ENCODE measurements at regions not wholly inside any gene's neighbourhood (a gene's known extent, or its start where the extent isn't known, plus 50 kb on each side); places are given as distances from the start of the nearest gene placed in this dataset.
"Not testable (repeated sequence)": the region's sequence is repeated elsewhere in the genome, so short reads cannot be mapped to it uniquely, and the experiment has no call there.

- H2AFZ ChIP-seq (ENCODE audit: low read depth, low read length, poor library complexity, severe bottlenecking); ATAC-seq; BruUV-seq (replicated peaks); H3K4me2 ChIP-seq (ENCODE audit: low read length); H3K9me3 ChIP-seq (ENCODE audit: control insufficient read depth in 1 of 2, insufficient read depth in 1 of 2, low read depth in 1 of 2, low read length in 2 of 2); H3K4me1 ChIP-seq (ENCODE audit: control insufficient read depth in 1 of 2, insufficient read depth in 2 of 2, low read length in 2 of 2); CTCF ChIA-PET; H3K9ac ChIP-seq (ENCODE audit: low read length); DNase-seq (ENCODE audit: low read depth, low spot score); H3K4me3 ChIP-seq (replicated peaks in 1 of 2; ENCODE audit: low read depth in 1 of 2, low read length in 2 of 2); POLR2A ChIA-PET; H3K36me3 ChIP-seq (ENCODE audit: control insufficient read depth in 1 of 2, insufficient read depth in 2 of 2, low read length in 2 of 2); RAD21 ChIA-PET (ENCODE audit: low non-redundant PET in 1 of 2, low total read pairs in 2 of 2, uncharacterized antibody in 2 of 2, unreplicated experiment in 2 of 2); H4K20me1 ChIP-seq (ENCODE audit: insufficient read depth); H3K9me2 ChIP-seq (ENCODE audit: insufficient read depth); H3K27ac ChIP-seq (ENCODE audit: low read depth, low read length); intact Hi-C loops (cut with micrococcal nuclease); H3K27me3 ChIP-seq (ENCODE audit: insufficient read depth, low read length); H3K79me2 ChIP-seq (ENCODE audit: insufficient read depth, low read length): not testable (repeated sequence)
Observed at GRCh38 chr1:70507991-70508390, 96.9 kb downstream of the CTH start.

- peak; percentile 59 for DNase-seq (ENCODE audit: low read depth, low spot score)
- ChIA-PET POLR2A (no interaction called here), RAD21 (ENCODE audit: low non-redundant PET in 1 of 2, low total read pairs in 2 of 2, uncharacterized antibody in 2 of 2, unreplicated experiment in 2 of 2) (no interaction called here), CTCF (no interaction called here)
- Histone ChIP-seq H3K9ac (ENCODE audit: low read length) (no peak overlapping the region), H2AFZ (ENCODE audit: low read depth, low read length, poor library complexity, severe bottlenecking) (peak overlapping the region; percentile 63), H3K27ac (ENCODE audit: low read depth, low read length) (no peak overlapping the region), H4K20me1 (ENCODE audit: insufficient read depth) (no peaks in the 10 kb centered on the region), H3K4me1 (ENCODE audit: control insufficient read depth in 1 of 2, insufficient read depth in 2 of 2, low read length in 2 of 2) (no peaks in the 10 kb centered on the region), H3K27me3 (ENCODE audit: insufficient read depth, low read length) (no peaks in the 10 kb centered on the region; the same call in 1 of the 2 replicates), H3K9me2 (ENCODE audit: insufficient read depth) (no peaks in the 10 kb centered on the region), H3K9me3 (ENCODE audit: control insufficient read depth in 1 of 2, insufficient read depth in 1 of 2, low read depth in 1 of 2, low read length in 2 of 2) (no peaks in the 10 kb centered on the region), H3K4me2 (ENCODE audit: low read length) (no peak overlapping the region), H3K4me3 (replicated peaks in 1 of 2; ENCODE audit: low read depth in 1 of 2, low read length in 2 of 2) (no peak overlapping the region), H3K79me2 (ENCODE audit: insufficient read depth, low read length) (no peaks in the 10 kb centered on the region), H3K36me3 (ENCODE audit: control insufficient read depth in 1 of 2, insufficient read depth in 2 of 2, low read length in 2 of 2) (no peaks in the 10 kb centered on the region)
- no TSS peak for BruUV-seq (replicated peaks)
- intact Hi-C loops (cut with micrococcal nuclease) = loop anchor here (1.0 kb wide), 1 partner anchor 377 kb away; no protein-coding TSS in a partner anchor
- peak; percentile 90 for ATAC-seq
- TF ChIP-seq SIN3A (IDR thresholded peaks at IDR 0.05; ENCODE audit: low read depth) (no peak), YY1 (IDR thresholded peaks at IDR 0.05; ENCODE audit: extremely low read depth, insufficient replicate concordance, low read depth, low read length) (no peak), ELF1 (IDR thresholded peaks at IDR 0.05; ENCODE audit: borderline replicate concordance, low read depth) (no peak), RAD21 (IDR thresholded peaks at IDR 0.05; ENCODE audit: low read depth) (peak; percentile 84), CTCF (IDR thresholded peaks at IDR 0.05 in 2 of 3, conservative IDR thresholded peaks at IDR 0.05 in 1 of 3; ENCODE audit: borderline replicate concordance in 1 of 3, insufficient read depth in 1 of 3, low read depth in 2 of 3, low read length in 2 of 3) (peak; percentile 44 to 71 (median 65); a peak in 5 of 6 replicates), POLR2A (IDR thresholded peaks at IDR 0.05; ENCODE audit: borderline replicate concordance, extremely low read depth, insufficient read depth, insufficient read length) (no peak), FOSL1 (IDR thresholded peaks at IDR 0.05; ENCODE audit: low read depth) (no peak), CEBPB (IDR thresholded peaks at IDR 0.05; ENCODE audit: low read depth) (0 out of 2 replicates have a peak, but pooled peaks have one; percentile 38), EGR1 (IDR thresholded peaks at IDR 0.05; ENCODE audit: low read depth) (no peak), REST (IDR thresholded peaks at IDR 0.05; ENCODE audit: low read depth) (no peak), CBX3 (IDR thresholded peaks at IDR 0.05; ENCODE audit: low read depth) (no peak), EZH2phosphoT487 (IDR thresholded peaks at IDR 0.05; ENCODE audit: borderline replicate concordance) (no peak), ATF3 (IDR thresholded peaks at IDR 0.05) (no peak), ZNF274 (IDR thresholded peaks at IDR 0.05; ENCODE audit: low read depth, low read length) (no peak), JUND (IDR thresholded peaks at IDR 0.05) (peak; percentile 19; the same call in 1 of the 2 replicates)
Observed at GRCh38 chr1:70509996-70510876, 99.2 kb downstream of the CTH start.

Measured in HCT116 (cell line).